Esophagus muscularis mucosa (tissue), 3 donors: ENCODE measurements at regions not wholly inside any gene's neighbourhood (a gene's known extent, or its start where the extent isn't known, plus 50 kb on each side); places are given as distances from the start of the nearest gene placed in this dataset.

Experiments
- POLR2A ChIP-seq: fragments of 450-650 bp; IDR thresholded peaks from one replicate; pipeline ENCODE4 v1.6.1; 2017; ENCODE audit warnings: antibody characterized with exemption, moderate library complexity, mild to moderate bottlenecking, low read depth
- POLR2AphosphoS5 ChIP-seq, 2 donors: sonication (generic); formaldehyde crosslinking; IDR thresholded peaks; one replicate each; pipeline ENCODE4 v1.6.1; 2017; ENCODE audit warnings: antibody characterized with exemption in 2 of 2
- TF ChIP-seq, protein P1 (sequence below), 3 experiments: fragments of 200-600 bp in 2 of 3; fragments of 450-650 bp in 1 of 3; sonication (generic) in 2 of 3; IDR thresholded peaks; one replicate each; pipeline ENCODE4 v1.5.1; 2017 to 2019; ENCODE audit warnings: antibody characterized with exemption in 3 of 3, mild to moderate bottlenecking in 2 of 3, moderate library complexity in 1 of 3

DNA sequence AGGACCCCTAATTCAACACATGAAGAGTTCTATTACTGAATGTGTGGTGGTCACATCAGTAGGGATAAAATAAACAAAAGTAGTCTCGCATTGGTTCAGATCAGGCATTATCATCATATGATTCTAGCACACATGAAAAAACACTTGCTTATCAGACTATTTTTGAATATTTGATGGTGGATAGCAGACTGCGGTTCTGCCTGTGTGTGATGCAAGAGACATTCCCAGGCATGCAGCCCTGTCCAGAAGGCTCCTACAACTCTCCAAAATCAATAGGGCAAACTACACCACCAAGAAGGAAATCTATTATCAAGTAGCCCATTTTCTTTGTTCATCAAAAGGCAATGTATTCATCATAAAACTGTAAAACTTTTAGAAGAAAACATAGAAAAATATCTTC is 304.7 kb downstream of the DUSP10 start:
- TF ChIP-seq POLR2AphosphoS5 (IDR thresholded peaks at IDR 0.05) (no peak), POLR2A (no peak)
- TF ChIP-seq, protein P1, sequence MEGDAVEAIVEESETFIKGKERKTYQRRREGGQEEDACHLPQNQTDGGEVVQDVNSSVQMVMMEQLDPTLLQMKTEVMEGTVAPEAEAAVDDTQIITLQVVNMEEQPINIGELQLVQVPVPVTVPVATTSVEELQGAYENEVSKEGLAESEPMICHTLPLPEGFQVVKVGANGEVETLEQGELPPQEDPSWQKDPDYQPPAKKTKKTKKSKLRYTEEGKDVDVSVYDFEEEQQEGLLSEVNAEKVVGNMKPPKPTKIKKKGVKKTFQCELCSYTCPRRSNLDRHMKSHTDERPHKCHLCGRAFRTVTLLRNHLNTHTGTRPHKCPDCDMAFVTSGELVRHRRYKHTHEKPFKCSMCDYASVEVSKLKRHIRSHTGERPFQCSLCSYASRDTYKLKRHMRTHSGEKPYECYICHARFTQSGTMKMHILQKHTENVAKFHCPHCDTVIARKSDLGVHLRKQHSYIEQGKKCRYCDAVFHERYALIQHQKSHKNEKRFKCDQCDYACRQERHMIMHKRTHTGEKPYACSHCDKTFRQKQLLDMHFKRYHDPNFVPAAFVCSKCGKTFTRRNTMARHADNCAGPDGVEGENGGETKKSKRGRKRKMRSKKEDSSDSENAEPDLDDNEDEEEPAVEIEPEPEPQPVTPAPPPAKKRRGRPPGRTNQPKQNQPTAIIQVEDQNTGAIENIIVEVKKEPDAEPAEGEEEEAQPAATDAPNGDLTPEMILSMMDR (IDR thresholded peaks at IDR 0.05) = no peak
